Prostate gland (tissue), 2 donors: ENCODE measurements at regions not wholly inside any gene's neighbourhood (a gene's known extent, or its start where the extent isn't known, plus 50 kb on each side); places are given as distances from the start of the nearest gene placed in this dataset.

ENCODE experiments used
- CTCF ChIP-seq, 4 experiments: fragments of 200-600 bp in 2 of 4; fragments of 450-650 bp in 2 of 4; sonication (generic) in 2 of 4; IDR thresholded peaks; 1 replicate in 3 of 4; 2 replicates in 1 of 4; pipeline ENCODE4 v1.5.1; 2016 to 2019; ENCODE audit warnings: antibody characterized with exemption in 4 of 4, mild to moderate bottlenecking in 2 of 4, moderate library complexity in 2 of 4
- POLR2A ChIP-seq: fragments of 450-650 bp; IDR thresholded peaks from one replicate; pipeline ENCODE4 v1.6.1; 2016; ENCODE audit warnings: antibody characterized with exemption, mild to moderate bottlenecking

- TF ChIP-seq CTCF (IDR thresholded peaks at IDR 0.05), result no peak
- TF ChIP-seq POLR2A, result no peak
Observed at GRCh38 chr4:149279331-149279730, 536.3 kb downstream of the IQCM start.
